GM06990 (cell line): ENCODE measurements at regions not wholly inside any gene's neighbourhood (a gene's known extent, or its start where the extent isn't known, plus 50 kb on each side); places are given as distances from the start of the nearest gene placed in this dataset.

Experiments used
- DNase-seq: peaks from one replicate; pipeline ENCODE4 v3.0.0-alpha.2; 2011; ENCODE audit not compliant: insufficient read length; ENCODE audit errors: extremely low read depth
- H3K27me3 ChIP-seq: replicated peaks from 2 replicates; pipeline ENCODE4 v1.6.0; 2011; ENCODE audit warnings: low read length; ENCODE audit not compliant: control insufficient read depth, insufficient read depth
- H3K36me3 ChIP-seq: 2 replicates; pipeline ENCODE4 v1.5.1; 2011; ENCODE audit warnings: low read length; ENCODE audit not compliant: control insufficient read depth, insufficient read depth
- H3K4me3 ChIP-seq: replicated peaks from 2 replicates; pipeline ENCODE4 v1.5.1; 2011; ENCODE audit warnings: low read depth, mild to moderate bottlenecking, control low read depth, low read length
- CTCF ChIP-seq: IDR thresholded peaks from 2 replicates; pipeline ENCODE4 v1.5.1; 2011; ENCODE audit warnings: low read length, control low read depth, mild to moderate bottlenecking, inconsistent platforms; ENCODE audit not compliant: insufficient read depth, poor library complexity, severe bottlenecking

- DNase-seq, result no peak
- no peaks in the 10 kb centered on the region for H3K27me3 ChIP-seq
- no peak overlapping the region for H3K4me3 ChIP-seq
- no peak for TF ChIP-seq CTCF
- no peaks in the 10 kb centered on the region for H3K36me3 ChIP-seq
Observed at GRCh38 chr13:77397636-77398035, 70.7 kb upstream of the MYCBP2 start.

GRCh38 chr13:77391475-77391874, 64.6 kb upstream of the MYCBP2 start:
- Histone ChIP-seq H3K4me3 (no peak overlapping the region), H3K27me3 (no peaks in the 10 kb centered on the region), H3K36me3 (no peaks in the 10 kb centered on the region)
- no peak for DNase-seq
- TF ChIP-seq CTCF, result no peak

- H3K27me3 ChIP-seq, result no peaks in the 10 kb centered on the region
- TF ChIP-seq CTCF, result no peak
- no peak overlapping the region for H3K4me3 ChIP-seq
- DNase-seq, result no peak
- no peaks in the 10 kb centered on the region for H3K36me3 ChIP-seq
Observed at GRCh38 chr13:77390391-77390790, 63.5 kb upstream of the MYCBP2 start.

- peak; percentile 3 for DNase-seq
- Histone ChIP-seq H3K27me3 (no peaks in the 10 kb centered on the region), H3K4me3 (no peak overlapping the region), H3K36me3 (no peaks in the 10 kb centered on the region)
- TF ChIP-seq CTCF, result no peak
Observed at GRCh38 chr13:77389625-77390000, 62.7 kb upstream of the MYCBP2 start.

GRCh38 chr13:77388944-77389624, 62.2 kb upstream of the MYCBP2 start:
- DNase-seq, result no peak
- Histone ChIP-seq H3K4me3 (no peak overlapping the region), H3K36me3 (no peaks in the 10 kb centered on the region), H3K27me3 (no peaks in the 10 kb centered on the region)
- no peak for TF ChIP-seq CTCF
